ENCODE measurements at regions not wholly inside any gene's neighbourhood (a gene's known extent, or its start where the extent isn't known, plus 50 kb on each side); places are given as distances from the start of the nearest gene placed in this dataset.

DNA sequence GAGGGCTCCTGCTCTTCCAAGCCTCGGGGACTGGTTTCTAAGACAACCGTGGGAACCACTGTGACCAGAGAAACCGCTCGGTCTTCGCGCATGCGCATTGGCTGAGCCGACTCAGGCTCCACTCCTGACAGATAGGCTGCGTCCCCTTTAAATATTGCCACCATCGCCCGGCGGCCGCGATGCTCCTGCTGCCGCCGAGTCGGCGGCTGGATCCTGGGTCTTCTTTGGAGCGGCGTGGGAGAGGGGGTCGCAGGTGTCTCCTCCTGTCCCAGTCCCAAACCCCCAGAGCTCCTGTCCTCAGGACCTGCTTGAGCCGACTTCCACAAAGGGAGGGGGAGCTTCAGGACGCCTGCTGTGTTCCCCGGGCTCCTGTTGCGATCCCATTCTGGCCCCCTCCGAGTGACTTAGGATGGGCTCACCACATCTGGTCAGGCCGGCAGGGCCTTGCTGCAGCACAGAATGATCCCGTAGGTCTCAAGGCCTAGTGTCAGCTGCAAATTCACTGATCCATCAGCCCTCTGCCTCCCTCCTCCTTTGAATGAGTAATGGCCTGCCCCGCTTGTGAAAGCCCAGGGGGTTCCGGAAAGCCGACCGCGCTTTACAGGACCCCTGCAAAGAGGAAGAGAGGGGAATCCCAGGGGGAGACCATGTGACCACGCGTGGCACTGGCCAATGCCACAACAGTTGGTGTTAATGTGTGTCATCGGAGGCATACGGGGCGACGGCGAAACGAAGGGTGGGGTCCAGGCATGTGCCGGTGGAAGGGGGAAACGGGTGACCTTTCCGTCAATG lies 683.2 kb upstream of the TPTE start:
- TF ChIP-seq ZBTB7A (IDR thresholded peaks at IDR 0.05; ENCODE audit: low read depth) (no peak), EGR1 (IDR thresholded peaks at IDR 0.05) (no peak), CREB1 (IDR thresholded peaks at IDR 0.05; ENCODE audit: low read depth) (no peak), NFIC (IDR thresholded peaks at IDR 0.05) (no peak), TAF1 (IDR thresholded peaks at IDR 0.05; ENCODE audit: low read depth) (no peak), RAD21 (IDR thresholded peaks at IDR 0.05; ENCODE audit: low read depth) (no peak), FOXM1 (IDR thresholded peaks at IDR 0.05; ENCODE audit: borderline replicate concordance, low read depth) (no peak), TCF12 (IDR thresholded peaks at IDR 0.05; ENCODE audit: low read depth) (no peak), YY1 (IDR thresholded peaks at IDR 0.05; ENCODE audit: low read depth) (no peak), EP300 (IDR thresholded peaks at IDR 0.05; ENCODE audit: borderline replicate concordance) (no peak), TEAD4 (IDR thresholded peaks at IDR 0.05) (no peak), CEBPB (IDR thresholded peaks at IDR 0.05) (no peak)
- TF ChIP-seq, protein P1, sequence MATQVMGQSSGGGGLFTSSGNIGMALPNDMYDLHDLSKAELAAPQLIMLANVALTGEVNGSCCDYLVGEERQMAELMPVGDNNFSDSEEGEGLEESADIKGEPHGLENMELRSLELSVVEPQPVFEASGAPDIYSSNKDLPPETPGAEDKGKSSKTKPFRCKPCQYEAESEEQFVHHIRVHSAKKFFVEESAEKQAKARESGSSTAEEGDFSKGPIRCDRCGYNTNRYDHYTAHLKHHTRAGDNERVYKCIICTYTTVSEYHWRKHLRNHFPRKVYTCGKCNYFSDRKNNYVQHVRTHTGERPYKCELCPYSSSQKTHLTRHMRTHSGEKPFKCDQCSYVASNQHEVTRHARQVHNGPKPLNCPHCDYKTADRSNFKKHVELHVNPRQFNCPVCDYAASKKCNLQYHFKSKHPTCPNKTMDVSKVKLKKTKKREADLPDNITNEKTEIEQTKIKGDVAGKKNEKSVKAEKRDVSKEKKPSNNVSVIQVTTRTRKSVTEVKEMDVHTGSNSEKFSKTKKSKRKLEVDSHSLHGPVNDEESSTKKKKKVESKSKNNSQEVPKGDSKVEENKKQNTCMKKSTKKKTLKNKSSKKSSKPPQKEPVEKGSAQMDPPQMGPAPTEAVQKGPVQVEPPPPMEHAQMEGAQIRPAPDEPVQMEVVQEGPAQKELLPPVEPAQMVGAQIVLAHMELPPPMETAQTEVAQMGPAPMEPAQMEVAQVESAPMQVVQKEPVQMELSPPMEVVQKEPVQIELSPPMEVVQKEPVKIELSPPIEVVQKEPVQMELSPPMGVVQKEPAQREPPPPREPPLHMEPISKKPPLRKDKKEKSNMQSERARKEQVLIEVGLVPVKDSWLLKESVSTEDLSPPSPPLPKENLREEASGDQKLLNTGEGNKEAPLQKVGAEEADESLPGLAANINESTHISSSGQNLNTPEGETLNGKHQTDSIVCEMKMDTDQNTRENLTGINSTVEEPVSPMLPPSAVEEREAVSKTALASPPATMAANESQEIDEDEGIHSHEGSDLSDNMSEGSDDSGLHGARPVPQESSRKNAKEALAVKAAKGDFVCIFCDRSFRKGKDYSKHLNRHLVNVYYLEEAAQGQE (IDR thresholded peaks at IDR 0.05; ENCODE audit: low read depth) = no peak
- TF ChIP-seq, protein P2, sequence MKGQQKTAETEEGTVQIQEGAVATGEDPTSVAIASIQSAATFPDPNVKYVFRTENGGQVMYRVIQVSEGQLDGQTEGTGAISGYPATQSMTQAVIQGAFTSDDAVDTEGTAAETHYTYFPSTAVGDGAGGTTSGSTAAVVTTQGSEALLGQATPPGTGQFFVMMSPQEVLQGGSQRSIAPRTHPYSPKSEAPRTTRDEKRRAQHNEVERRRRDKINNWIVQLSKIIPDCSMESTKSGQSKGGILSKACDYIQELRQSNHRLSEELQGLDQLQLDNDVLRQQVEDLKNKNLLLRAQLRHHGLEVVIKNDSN (IDR thresholded peaks at IDR 0.05) = no peak
- TF ChIP-seq, protein P3, sequence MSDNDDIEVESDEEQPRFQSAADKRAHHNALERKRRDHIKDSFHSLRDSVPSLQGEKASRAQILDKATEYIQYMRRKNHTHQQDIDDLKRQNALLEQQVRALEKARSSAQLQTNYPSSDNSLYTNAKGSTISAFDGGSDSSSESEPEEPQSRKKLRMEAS (IDR thresholded peaks at IDR 0.05) = no peak

DNA sequence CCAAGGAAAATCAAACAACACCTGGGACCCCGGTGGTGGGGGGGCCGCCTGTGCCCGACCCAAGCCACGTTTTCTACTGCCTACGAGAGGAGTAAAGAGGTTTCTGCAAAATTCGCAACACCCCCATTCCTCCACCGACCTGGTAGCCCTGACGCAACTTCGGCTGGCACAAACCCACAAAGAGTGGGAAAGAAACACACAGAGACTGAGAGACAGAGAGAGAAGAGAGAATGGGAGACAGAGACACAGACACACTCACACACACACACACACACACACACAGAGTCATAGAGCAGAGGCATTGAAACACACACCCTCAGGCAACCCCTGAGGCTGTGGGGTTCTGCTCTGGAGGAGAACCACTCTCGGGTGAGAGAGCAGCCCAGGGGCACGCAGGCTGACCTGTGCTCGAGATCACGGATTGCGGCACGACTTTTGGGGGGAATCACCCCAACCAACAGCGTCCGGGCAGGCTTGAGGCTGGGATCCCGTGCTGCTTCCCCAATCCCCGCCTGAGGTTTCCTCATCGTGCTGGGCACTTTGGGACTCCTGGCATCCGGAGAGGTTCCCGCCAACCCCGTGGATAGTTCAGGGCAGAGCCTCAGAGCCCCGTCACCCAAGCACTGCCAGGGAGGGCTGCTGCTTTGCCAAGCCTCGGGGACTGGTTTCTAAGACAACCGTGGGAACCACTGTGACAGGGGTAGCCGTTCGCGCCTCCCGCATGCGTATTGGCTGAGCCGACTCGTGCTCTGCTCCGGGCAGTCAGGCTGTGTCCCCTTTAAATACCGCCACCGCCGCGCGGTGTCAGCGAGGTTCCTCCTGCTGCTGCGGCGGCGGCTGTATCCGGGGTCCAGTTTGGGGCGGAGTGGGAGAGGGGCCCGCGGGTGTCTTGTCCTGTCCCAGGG lies 682.4 kb upstream of the TPTE start:
- TF ChIP-seq YY1 (IDR thresholded peaks at IDR 0.05; ENCODE audit: low read depth) = no peak
- TF ChIP-seq, protein P2 (IDR thresholded peaks at IDR 0.05) = no peak
- TF ChIP-seq CREB1 (IDR thresholded peaks at IDR 0.05; ENCODE audit: low read depth) = no peak
- no peak for TF ChIP-seq TAF1 (IDR thresholded peaks at IDR 0.05; ENCODE audit: low read depth)
- TF ChIP-seq, protein P3 (IDR thresholded peaks at IDR 0.05) = no peak
- TF ChIP-seq FOXM1 (IDR thresholded peaks at IDR 0.05; ENCODE audit: borderline replicate concordance, low read depth) = no peak
- TF ChIP-seq EGR1 (IDR thresholded peaks at IDR 0.05) = no peak
- TF ChIP-seq TCF12 (IDR thresholded peaks at IDR 0.05; ENCODE audit: low read depth) = no peak
- TF ChIP-seq, protein P1 (IDR thresholded peaks at IDR 0.05; ENCODE audit: low read depth) = no peak

All from Ishikawa (cell line).